SK-N-SH (cell line): ENCODE measurements at regions not wholly inside any gene's neighbourhood (a gene's known extent, or its start where the extent isn't known, plus 50 kb on each side); places are given as distances from the start of the nearest gene placed in this dataset.

Source experiments
- CTCF ChIA-PET: fragments of 300-600, 350-600 bp; formaldehyde crosslinking; extraction: SDS; loops from one replicate; lab custom pipeline; 2021; lab: Yijun Ruan, JAX
- POLR2A ChIA-PET: fragments of 350-600 bp; sonication (Branson Sonifier 250); formaldehyde crosslinking; extraction: SDS; loops from one replicate; lab custom pipeline; 2020; ENCODE audit warnings: antibody characterized with exemption, inconsistent platforms; lab: Yijun Ruan, JAX
- DNase-seq: peaks from one replicate; pipeline ENCODE4 v3.0.0; 2012
- H2AFZ ChIP-seq: fragments of 200-600 bp; sonication (generic); 2 replicates; pipeline ENCODE4 v1.8.1; 2016; ENCODE audit warnings: antibody characterized with exemption, mild to moderate bottlenecking, low read depth
- H3F3A ChIP-seq: fragments of 200-600 bp; sonication (generic); replicated peaks from 2 replicates; pipeline ENCODE3; 2016; ENCODE audit warnings: antibody characterized with exemption, mild to moderate bottlenecking; ENCODE audit not compliant: insufficient read depth
- H3K27ac ChIP-seq, 2 experiments: fragments of 200-500 bp in 1 of 2; fragments of 200-600 bp in 1 of 2; sonication (Bioruptor generic) in 1 of 2; sonication (generic), shearing (Covaris generic) in 1 of 2; 2 replicates each; pipeline versions ENCODE4 v1.5.1 to v1.6.1; 2014 to 2016; ENCODE audit warnings: low read depth in 2 of 2, inconsistent platforms in 1 of 2, low read length in 1 of 2, mild to moderate bottlenecking in 1 of 2, mixed read lengths in 1 of 2
- H3K27me3 ChIP-seq: fragments of 200-600 bp; sonication (generic), shearing (Covaris generic); 2 replicates; pipeline ENCODE4 v1.6.1; 2016; ENCODE audit warnings: mixed run types; ENCODE audit not compliant: insufficient read depth
- H3K36me3 ChIP-seq, 2 experiments: fragments of 200-500 bp in 1 of 2; fragments of 200-600 bp in 1 of 2; sonication (Bioruptor generic) in 1 of 2; sonication (generic) in 1 of 2; replicated peaks in 1 of 2; 2 replicates each; pipeline versions ENCODE3 to v1.5.1; 2014 to 2016; ENCODE audit warnings: low read length in 1 of 2, mild to moderate bottlenecking in 1 of 2; ENCODE audit not compliant: insufficient read depth in 2 of 2, control insufficient read depth in 1 of 2
- H3K4me1 ChIP-seq, 2 experiments: fragments of 200-500 bp in 1 of 2; fragments of 200-600 bp in 1 of 2; sonication (Bioruptor generic) in 1 of 2; sonication (generic), shearing (Covaris generic) in 1 of 2; 2 replicates each; pipeline versions ENCODE4 v1.5.1 to v1.6.1; 2014 to 2016; ENCODE audit warnings: low read depth in 1 of 2, low read length in 1 of 2, mixed run types in 1 of 2; ENCODE audit not compliant: insufficient read depth in 2 of 2, control insufficient read depth in 1 of 2
- H3K4me2 ChIP-seq: fragments of 200-600 bp; sonication (generic), shearing (Covaris generic); 2 replicates; pipeline ENCODE4 v1.6.1; 2017; ENCODE audit warnings: mixed run types
- H3K4me3 ChIP-seq, 2 experiments: fragments of 200-500 bp in 1 of 2; fragments of 200-600 bp in 1 of 2; sonication (Bioruptor generic) in 1 of 2; sonication (generic), shearing (Covaris generic) in 1 of 2; 2 replicates each; pipeline versions ENCODE4 v1.5.1 to v1.8.1; 2014 to 2016; ENCODE audit warnings: low read depth in 2 of 2, inconsistent platforms in 1 of 2, low read length in 1 of 2, mild to moderate bottlenecking in 1 of 2, mixed read lengths in 1 of 2, moderate library complexity in 1 of 2
- H3K79me2 ChIP-seq: fragments of 200-600 bp; sonication (generic); 2 replicates; pipeline ENCODE4 v1.8.1; 2017; ENCODE audit warnings: mild to moderate bottlenecking; ENCODE audit not compliant: insufficient read depth
- H3K9ac ChIP-seq: fragments of 200-600 bp; sonication (generic); 2 replicates; pipeline ENCODE4 v1.6.1; 2017; ENCODE audit warnings: mixed run types
- H3K9me2 ChIP-seq: fragments of 200-600 bp; sonication (generic); 2 replicates; pipeline ENCODE4 v1.6.1; 2017; ENCODE audit warnings: mixed run types
- H3K9me3 ChIP-seq: fragments of 200-600 bp; sonication (generic); 2 replicates; pipeline ENCODE4 v1.6.1; 2017; ENCODE audit warnings: mixed run types, mild to moderate bottlenecking, moderate library complexity
- H4K20me1 ChIP-seq: fragments of 200-600 bp; sonication (generic); 2 replicates; pipeline ENCODE4 v1.6.1; 2017; ENCODE audit warnings: mild to moderate bottlenecking, mixed run types; ENCODE audit not compliant: insufficient read depth
- CHD2 ChIP-seq: fragments of 150-350 bp; IDR thresholded peaks from 2 replicates; pipeline ENCODE4 v1.6.1; 2018; ENCODE audit warnings: low read length; ENCODE audit not compliant: partially characterized antibody
- ELF1 ChIP-seq: IDR thresholded peaks from 2 replicates; pipeline ENCODE4 v1.4.0; 2012
- EZH2phosphoT487 ChIP-seq: fragments of 200-600 bp; sonication (generic); IDR thresholded peaks from 2 replicates; pipeline ENCODE4 v1.6.1; 2017; ENCODE audit warnings: low read depth, mixed run types, mild to moderate bottlenecking, antibody characterized with exemption, moderate library complexity, borderline replicate concordance
- GABPA ChIP-seq: IDR thresholded peaks from 2 replicates; pipeline ENCODE4 v1.4.0; 2012; ENCODE audit warnings: low read depth, mild to moderate bottlenecking
- JUND ChIP-seq: IDR thresholded peaks from 2 replicates; pipeline ENCODE4 v1.4.0; 2012
- MXI1 ChIP-seq: IDR thresholded peaks from 2 replicates; pipeline ENCODE4 v1.6.1; 2012; ENCODE audit warnings: mild to moderate bottlenecking, low read depth, low read length, improper control_type of control experiment
- NFIC ChIP-seq: IDR thresholded peaks from 2 replicates; pipeline ENCODE4 v1.4.0; 2012; ENCODE audit warnings: borderline replicate concordance
- POLR2AphosphoS5 ChIP-seq: IDR thresholded peaks from 2 replicates; pipeline ENCODE4 v1.6.1; 2012; ENCODE audit warnings: low read depth, low read length
- RAD21 ChIP-seq: IDR thresholded peaks from 2 replicates; pipeline ENCODE4 v1.6.1; 2012; ENCODE audit warnings: mild to moderate bottlenecking, low read length
- REST ChIP-seq: IDR thresholded peaks from 2 replicates; pipeline ENCODE4 v1.6.1; 2012; ENCODE audit warnings: mild to moderate bottlenecking, low read depth, low read length, moderate library complexity
- SIN3A ChIP-seq: IDR thresholded peaks from 2 replicates; pipeline ENCODE4 v1.6.1; 2012; ENCODE audit warnings: low read depth, mild to moderate bottlenecking, low read length, moderate library complexity, borderline replicate concordance
- USF1 ChIP-seq: IDR thresholded peaks from 2 replicates; pipeline ENCODE4 v1.4.0; 2012; ENCODE audit warnings: low read depth, borderline replicate concordance
- USF2 ChIP-seq: fragments of 150-350 bp; IDR thresholded peaks from 2 replicates; pipeline ENCODE4 v1.6.1; 2017; ENCODE audit warnings: antibody characterized with exemption, low read length, low read depth, borderline replicate concordance
- YY1 ChIP-seq: IDR thresholded peaks from 2 replicates; pipeline ENCODE4 v1.4.0; 2012; ENCODE audit warnings: low read depth, mild to moderate bottlenecking
- ZBTB33 ChIP-seq: IDR thresholded peaks from 2 replicates; pipeline ENCODE4 v1.4.0; 2012; ENCODE audit warnings: low read depth, borderline replicate concordance
- WGBS: methylation state at CpG from one replicate; pipeline ENCODE4 v1.1.6; 2017; ENCODE audit warnings: low lambda C conversion rate; 5-methylcytosine and 5-hydroxymethylcytosine counted together

GRCh38 chr22:49664371-49664881 is 163.2 kb downstream of the BRD1 start:
- Histone ChIP-seq H3K9ac (no peak overlapping the region), H3K27me3 (no peaks in the 10 kb centered on the region; the same call in 1 of the 2 replicates), H3K4me1 (no peaks in the 10 kb centered on the region; a peak in 1 of 4 replicates), H3K79me2 (no peaks in the 10 kb centered on the region), H3F3A (no peaks in the 10 kb centered on the region), H3K9me2 (no peaks in the 10 kb centered on the region), H4K20me1 (no peaks in the 10 kb centered on the region), H3K4me2 (no peak overlapping the region), H3K36me3 (no peaks in the 10 kb centered on the region), H3K4me3 (no peak overlapping the region), H3K27ac (no peak overlapping the region), H2AFZ (no peak overlapping the region), H3K9me3 (no peaks in the 10 kb centered on the region)
- ChIA-PET CTCF (interaction anchor here (1.8 kb wide), 1 partner anchor 32 kb away, joined by 4 read pairs; no protein-coding TSS in a partner anchor), POLR2A (no interaction called here)
- WGBS = 49% methylated on average over 8 of the region's 21 CpGs
- DNase-seq = no peak
- TF ChIP-seq YY1 (no peak), EZH2phosphoT487 (no peak), ZBTB33 (no peak), ELF1 (no peak), RAD21 (no peak), JUND (no peak), NFIC (no peak), GABPA (no peak), CHD2 (no peak), USF2 (no peak), REST (no peak), SIN3A (no peak), POLR2AphosphoS5 (no peak), USF1 (no peak), MXI1 (no peak)
